ENCODE measurements at regions not wholly inside any gene's neighbourhood (a gene's known extent, or its start where the extent isn't known, plus 50 kb on each side); places are given as distances from the start of the nearest gene placed in this dataset.

DNA sequence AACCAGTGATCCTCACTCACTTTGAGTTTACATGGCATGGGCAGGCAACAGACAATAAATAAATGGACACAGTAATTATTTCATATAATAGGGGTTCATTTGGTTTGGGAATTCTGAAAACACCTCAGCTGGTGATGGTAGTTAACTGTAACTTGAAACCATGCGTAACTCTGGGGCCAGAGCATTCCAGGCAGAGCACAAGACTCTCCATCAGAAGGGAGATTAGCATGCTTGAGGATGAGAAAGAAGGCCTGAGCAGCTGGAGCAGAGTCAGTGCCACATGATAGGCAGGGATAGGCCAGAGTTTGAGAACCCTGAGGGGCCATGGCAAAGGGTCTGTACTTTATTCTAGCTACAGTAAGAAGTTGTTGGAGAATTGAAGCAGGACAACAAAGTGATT, 56.3 kb upstream of the CXCL8 start:
- TF ChIP-seq CTCF (conservative IDR thresholded peaks at IDR 0.05; ENCODE audit: low read depth, low read length) (no peak), EZH2 (IDR thresholded peaks at IDR 0.05; ENCODE audit: low read length, unreplicated experiment) (no peak), EZH2phosphoT487 (IDR thresholded peaks at IDR 0.05; ENCODE audit: borderline replicate concordance, low read length) (no peak)

Data from PC-3 (cell line).